ENCODE measurements at regions not wholly inside any gene's neighbourhood (a gene's known extent, or its start where the extent isn't known, plus 50 kb on each side); places are given as distances from the start of the nearest gene placed in this dataset.
A peak's percentile ranks its signal among the peaks of the same experiment; 100 is the strongest.

GRCh38 chr10:3972460-3973301 is 187.7 kb upstream of the KLF6 start:
- Histone ChIP-seq H3K4me1 (ENCODE audit: control insufficient read depth in 1 of 2, low read depth in 2 of 2) (peaks cover 12 to 16% of the 10 kb centered on the region in 2 donors), H3K9me3 (no peaks in the 10 kb centered on the region), H3K4me3 (peak overlapping the region; percentile 40), H3K36me3 (no peaks in the 10 kb centered on the region), H3K27me3 (replicated peaks; ENCODE audit: insufficient read depth) (no peaks in the 10 kb centered on the region), H3K27ac (peak overlapping the region; percentile 70 to 74)
- no peak for ATAC-seq (ENCODE audit: insufficient number of reproducible peaks, low FRiP score, low read depth)
- no peak for TF ChIP-seq CTCF (IDR thresholded peaks at IDR 0.05)
- DNase-seq (ENCODE audit: low spot score) = no peak

- no peak for DNase-seq (ENCODE audit: low spot score)
- no peak overlapping the region for H3K27ac ChIP-seq
- no peak for TF ChIP-seq CTCF (IDR thresholded peaks at IDR 0.05)
Observed at GRCh38 chr10:3971713-3972112, 186.7 kb upstream of the KLF6 start.

GRCh38 chr10:3969876-3970666 is 185.1 kb upstream of the KLF6 start:
- Histone ChIP-seq H3K9me3 (no peaks in the 10 kb centered on the region), H3K4me3 (no peak overlapping the region), H3K27me3 (replicated peaks; ENCODE audit: insufficient read depth) (no peaks in the 10 kb centered on the region), H3K27ac (no peak overlapping the region), H3K4me1 (ENCODE audit: control insufficient read depth in 1 of 2, low read depth in 2 of 2) (peaks cover 12 to 16% of the 10 kb centered on the region in 2 donors), H3K36me3 (no peaks in the 10 kb centered on the region)
- DNase-seq (ENCODE audit: low spot score) (no peak), ATAC-seq (ENCODE audit: insufficient number of reproducible peaks, low FRiP score, low read depth) (no peak)
- TF ChIP-seq CTCF (IDR thresholded peaks at IDR 0.05) = no peak

More at GRCh38 chr10:3971713-3972112, 186.7 kb upstream of the KLF6 start:
- Histone ChIP-seq H3K36me3 (no peaks in the 10 kb centered on the region), H3K9me3 (no peaks in the 10 kb centered on the region), H3K4me3 (no peak overlapping the region), H3K27me3 (replicated peaks; ENCODE audit: insufficient read depth) (no peaks in the 10 kb centered on the region), H3K4me1 (ENCODE audit: control insufficient read depth in 1 of 2, low read depth in 2 of 2) (peaks cover 12 to 16% of the 10 kb centered on the region in 2 donors)
- ATAC-seq (ENCODE audit: insufficient number of reproducible peaks, low FRiP score, low read depth) = no peak

GRCh38 chr10:3968727-3969126 is 183.7 kb upstream of the KLF6 start:
- no peak for ATAC-seq (ENCODE audit: insufficient number of reproducible peaks, low FRiP score, low read depth)
- DNase-seq (ENCODE audit: low spot score) = no peak
- no peak overlapping the region for H3K27ac ChIP-seq
- no peaks in the 10 kb centered on the region for H3K27me3 ChIP-seq (replicated peaks; ENCODE audit: insufficient read depth)
- H3K9me3 ChIP-seq = no peaks in the 10 kb centered on the region
- TF ChIP-seq CTCF (IDR thresholded peaks at IDR 0.05) = no peak
- peaks cover 12 to 16% of the 10 kb centered on the region in 2 donors for H3K4me1 ChIP-seq (ENCODE audit: control insufficient read depth in 1 of 2, low read depth in 2 of 2)
- no peaks in the 10 kb centered on the region for H3K36me3 ChIP-seq
- H3K4me3 ChIP-seq = no peak overlapping the region

- H3K4me3 ChIP-seq = no peak overlapping the region
- no peak for ATAC-seq (ENCODE audit: insufficient number of reproducible peaks, low FRiP score, low read depth)
Observed at GRCh38 chr10:3964516-3964915, 179.5 kb upstream of the KLF6 start.

More at GRCh38 chr10:3964516-3964915, 179.5 kb upstream of the KLF6 start:
- H3K36me3 ChIP-seq = no peaks in the 10 kb centered on the region
- DNase-seq (ENCODE audit: low spot score) = no peak
- TF ChIP-seq CTCF (IDR thresholded peaks at IDR 0.05) = no peak
- no peak overlapping the region for H3K27ac ChIP-seq
- no peaks in the 10 kb centered on the region for H3K27me3 ChIP-seq (replicated peaks; ENCODE audit: insufficient read depth)
- H3K9me3 ChIP-seq = no peaks in the 10 kb centered on the region
- peaks cover 3 to 12% of the 10 kb centered on the region in 2 donors for H3K4me1 ChIP-seq (ENCODE audit: control insufficient read depth in 1 of 2, low read depth in 2 of 2)
